ENCODE measurements at regions not wholly inside any gene's neighbourhood (a gene's known extent, or its start where the extent isn't known, plus 50 kb on each side); places are given as distances from the start of the nearest gene placed in this dataset.
"Not testable (repeated sequence)": the region's sequence is repeated elsewhere in the genome, so short reads cannot be mapped to it uniquely, and the experiment has no call there.

GRCh38 chr16:22611128-22611527 lies 100.4 kb downstream of the NPIPB5 start:
- TF ChIP-seq, protein P1, sequence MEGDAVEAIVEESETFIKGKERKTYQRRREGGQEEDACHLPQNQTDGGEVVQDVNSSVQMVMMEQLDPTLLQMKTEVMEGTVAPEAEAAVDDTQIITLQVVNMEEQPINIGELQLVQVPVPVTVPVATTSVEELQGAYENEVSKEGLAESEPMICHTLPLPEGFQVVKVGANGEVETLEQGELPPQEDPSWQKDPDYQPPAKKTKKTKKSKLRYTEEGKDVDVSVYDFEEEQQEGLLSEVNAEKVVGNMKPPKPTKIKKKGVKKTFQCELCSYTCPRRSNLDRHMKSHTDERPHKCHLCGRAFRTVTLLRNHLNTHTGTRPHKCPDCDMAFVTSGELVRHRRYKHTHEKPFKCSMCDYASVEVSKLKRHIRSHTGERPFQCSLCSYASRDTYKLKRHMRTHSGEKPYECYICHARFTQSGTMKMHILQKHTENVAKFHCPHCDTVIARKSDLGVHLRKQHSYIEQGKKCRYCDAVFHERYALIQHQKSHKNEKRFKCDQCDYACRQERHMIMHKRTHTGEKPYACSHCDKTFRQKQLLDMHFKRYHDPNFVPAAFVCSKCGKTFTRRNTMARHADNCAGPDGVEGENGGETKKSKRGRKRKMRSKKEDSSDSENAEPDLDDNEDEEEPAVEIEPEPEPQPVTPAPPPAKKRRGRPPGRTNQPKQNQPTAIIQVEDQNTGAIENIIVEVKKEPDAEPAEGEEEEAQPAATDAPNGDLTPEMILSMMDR (conservative IDR thresholded peaks at IDR 0.05), result not testable (repeated sequence)
- not testable (repeated sequence) for TF ChIP-seq EZH2 (IDR thresholded peaks at IDR 0.05; ENCODE audit: low read depth)
